GM18873 (cell line): ENCODE measurements at regions not wholly inside any gene's neighbourhood (a gene's known extent, or its start where the extent isn't known, plus 50 kb on each side); places are given as distances from the start of the nearest gene placed in this dataset.
"Not testable (repeated sequence)": the region's sequence is repeated elsewhere in the genome, so short reads cannot be mapped to it uniquely, and the experiment has no call there.

Experiments used
- ATAC-seq: cut with Tn5 transposase; IDR thresholded peaks from one replicate; pipeline ENCODE4 v1.9.1; 2021; ENCODE audit warnings: mild to moderate bottlenecking, moderate library complexity, moderate number of reproducible peaks; ENCODE audit not compliant: unreplicated experiment, low FRiP score

GRCh38 chr11:112533682-112534081 is 273.0 kb upstream of the PLET1 start:
- no peak for ATAC-seq

- no peak for ATAC-seq
Measured at GRCh38 chr11:112534208-112534607, 273.5 kb upstream of the PLET1 start.

GRCh38 chr11:112537026-112537425 is 276.4 kb upstream of the PLET1 start:
- no peak for ATAC-seq

GRCh38 chr11:112537846-112538330 is 277.2 kb upstream of the PLET1 start:
- no peak for ATAC-seq

- no peak for ATAC-seq
Measured at GRCh38 chr11:112538534-112539280, 278.0 kb upstream of the PLET1 start.

- ATAC-seq, result not testable (repeated sequence)
Measured at GRCh38 chr11:112539281-112539555, 278.6 kb upstream of the PLET1 start.

GRCh38 chr11:112539741-112540140 is 279.1 kb upstream of the PLET1 start:
- no peak for ATAC-seq

GRCh38 chr11:112540261-112540660 is 279.6 kb upstream of the PLET1 start:
- ATAC-seq, result no peak

GRCh38 chr11:112541140-112542046 is 280.7 kb upstream of the PLET1 start:
- no peak for ATAC-seq

GRCh38 chr11:112542479-112542878 is 281.8 kb upstream of the PLET1 start:
- no peak for ATAC-seq

- no peak for ATAC-seq
Measured at GRCh38 chr11:112543390-112543789, 282.7 kb upstream of the PLET1 start.

- ATAC-seq, result no peak
Measured at GRCh38 chr11:112548641-112549040, 288.0 kb upstream of the PLET1 start.

- no peak for ATAC-seq
Measured at GRCh38 chr11:112553205-112553731, 292.6 kb upstream of the PLET1 start.

- no peak for ATAC-seq
Measured at GRCh38 chr11:112554586-112554985, 293.9 kb upstream of the PLET1 start.

GRCh38 chr11:112555491-112556364 is 295.1 kb upstream of the PLET1 start:
- no peak for ATAC-seq

GRCh38 chr11:112558691-112559090 is 298.0 kb upstream of the PLET1 start:
- no peak for ATAC-seq

GRCh38 chr11:112563808-112564207 is 303.1 kb upstream of the PLET1 start:
- no peak for ATAC-seq

GRCh38 chr11:112564228-112564955 is 303.7 kb upstream of the PLET1 start:
- no peak for ATAC-seq

- no peak for ATAC-seq
Measured at GRCh38 chr11:112565551-112565950, 304.9 kb upstream of the PLET1 start.

GRCh38 chr11:112566124-112566523 is 305.5 kb upstream of the PLET1 start:
- no peak for ATAC-seq
